Left lobe of liver (tissue), 2 donors: ENCODE measurements at regions not wholly inside any gene's neighbourhood (a gene's known extent, or its start where the extent isn't known, plus 50 kb on each side); places are given as distances from the start of the nearest gene placed in this dataset.
A peak's percentile ranks its signal among the peaks of the same experiment; 100 is the strongest.
"Not testable (repeated sequence)": the region's sequence is repeated elsewhere in the genome, so short reads cannot be mapped to it uniquely, and the experiment has no call there.

Experiments
- ATAC-seq: fragments of 200-7000 bp; cut with Tn5 transposase; one replicate; pipeline ENCODE4 v1.9.1; 2020; ENCODE audit warnings: mild to moderate bottlenecking, moderate library complexity
- DNase-seq: peaks from one replicate; pipeline ENCODE4 v3.0.0-alpha.2; 2020; ENCODE audit warnings: low spot score
- donor health status: DM: no; HTN: no; CAD: no; lungs with moderate emphysema.
- donor health status: DM: no; HTN: yes; CAD: no.

DNA sequence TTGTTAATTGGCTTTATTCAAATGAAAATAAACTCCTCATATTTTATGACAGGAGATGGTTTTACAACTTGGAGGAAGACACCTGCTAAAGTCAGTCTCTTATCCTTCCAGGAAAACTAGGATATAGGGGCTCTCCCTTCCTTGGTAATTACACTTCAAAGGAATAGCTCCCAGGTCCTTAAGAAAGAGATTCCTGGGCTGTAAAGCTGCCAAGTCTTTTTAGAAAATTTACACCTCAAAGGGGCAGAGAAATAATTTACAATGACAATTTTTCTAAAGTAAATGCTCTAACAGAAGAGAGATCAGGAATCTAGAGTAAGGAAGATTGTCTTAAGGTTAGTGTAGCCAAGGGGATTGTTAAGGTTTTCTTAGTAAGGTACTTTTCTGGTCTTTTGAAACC is 1359.0 kb downstream of the OLFM4 start:
- no peak for DNase-seq
- ATAC-seq: no peak

DNA sequence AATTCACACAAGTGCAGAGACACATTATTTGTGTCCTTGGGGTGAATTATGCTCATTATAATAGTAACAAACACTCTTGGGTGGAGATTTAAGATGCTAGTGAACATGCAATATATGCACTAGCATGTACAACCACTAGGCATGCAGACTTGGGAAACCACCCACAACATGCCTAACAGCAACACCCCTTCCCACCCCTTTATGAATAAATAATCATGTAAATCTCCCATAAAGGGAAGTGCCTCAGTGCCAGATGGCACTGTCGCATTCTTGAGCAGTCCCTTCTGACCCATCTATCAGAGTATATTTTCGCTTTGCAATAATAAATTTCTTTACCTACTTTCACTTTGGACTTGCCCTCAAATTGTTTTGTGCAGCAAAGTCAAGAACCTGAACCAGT is 1362.2 kb downstream of the OLFM4 start:
- no peak for ATAC-seq
- DNase-seq: no peak

DNA sequence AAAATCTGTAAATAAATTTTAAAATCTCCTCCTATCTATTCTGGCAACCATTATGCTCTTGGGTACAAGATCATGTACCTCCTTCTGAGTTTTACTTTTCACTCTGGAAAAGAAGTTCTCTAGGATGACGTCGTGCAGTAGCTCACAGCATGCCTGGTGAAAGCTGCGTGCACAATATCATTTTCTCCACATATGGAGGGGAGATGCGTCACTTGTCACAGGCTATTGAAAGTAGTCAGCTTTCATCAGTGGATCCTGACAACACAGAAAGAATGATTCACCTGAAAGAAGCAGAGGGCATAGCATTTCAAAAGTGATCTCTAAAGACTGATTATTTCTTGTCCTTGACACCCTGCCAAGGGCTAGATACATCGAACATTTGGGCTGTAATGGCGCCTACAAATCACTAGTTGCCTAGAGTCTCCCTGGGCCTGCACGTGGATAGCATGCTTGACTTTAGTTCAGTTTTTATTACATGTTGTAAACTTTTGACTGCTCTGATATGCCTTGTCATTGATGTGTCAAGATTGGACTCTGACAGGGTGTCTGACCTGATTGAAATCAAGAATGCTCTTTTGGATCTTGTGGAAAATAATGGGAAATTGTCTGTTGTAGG is 1365.6 kb downstream of the OLFM4 start:
- DNase-seq: no peak
- no peak for ATAC-seq

DNA sequence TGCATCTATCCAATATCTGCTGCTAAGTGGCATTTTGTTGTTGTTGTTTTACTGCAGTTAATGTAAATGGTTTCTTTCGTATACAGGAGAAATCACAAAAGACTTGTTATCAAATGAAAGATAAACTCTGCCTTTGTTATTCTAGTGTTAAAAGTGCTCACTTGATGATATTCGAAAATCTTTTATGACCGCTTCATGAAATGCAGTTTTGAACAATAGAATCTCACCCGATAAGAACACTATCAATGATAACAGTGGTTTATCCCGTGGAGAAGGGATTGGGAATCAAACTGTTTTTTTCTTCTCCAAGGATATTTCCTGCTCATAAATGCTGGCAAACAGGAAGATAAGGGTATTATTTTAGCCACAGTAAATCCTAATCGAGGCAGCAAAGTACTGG is 1366.3 kb downstream of the OLFM4 start:
- DNase-seq (no peak), ATAC-seq (no peak)

DNA sequence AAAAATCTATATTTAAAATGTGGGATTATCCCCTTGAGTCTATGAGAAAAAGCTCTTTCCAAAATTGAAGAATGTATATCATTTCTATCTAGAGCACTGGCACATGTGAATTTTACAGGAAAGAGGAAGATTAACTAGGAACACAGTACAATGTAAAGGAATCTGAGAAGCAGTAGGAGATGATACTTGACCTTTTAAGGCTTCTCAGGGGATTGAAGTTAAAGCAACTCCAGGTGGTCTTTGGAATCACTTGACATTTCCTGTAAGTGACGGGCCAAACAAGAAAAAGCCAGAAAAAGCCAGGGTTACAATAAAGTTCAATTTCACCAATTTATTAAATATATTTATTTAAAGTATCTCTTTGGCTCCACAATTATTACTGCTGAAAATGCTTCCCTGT is 1373.9 kb downstream of the OLFM4 start:
- ATAC-seq (no peak), DNase-seq (no peak)

DNA sequence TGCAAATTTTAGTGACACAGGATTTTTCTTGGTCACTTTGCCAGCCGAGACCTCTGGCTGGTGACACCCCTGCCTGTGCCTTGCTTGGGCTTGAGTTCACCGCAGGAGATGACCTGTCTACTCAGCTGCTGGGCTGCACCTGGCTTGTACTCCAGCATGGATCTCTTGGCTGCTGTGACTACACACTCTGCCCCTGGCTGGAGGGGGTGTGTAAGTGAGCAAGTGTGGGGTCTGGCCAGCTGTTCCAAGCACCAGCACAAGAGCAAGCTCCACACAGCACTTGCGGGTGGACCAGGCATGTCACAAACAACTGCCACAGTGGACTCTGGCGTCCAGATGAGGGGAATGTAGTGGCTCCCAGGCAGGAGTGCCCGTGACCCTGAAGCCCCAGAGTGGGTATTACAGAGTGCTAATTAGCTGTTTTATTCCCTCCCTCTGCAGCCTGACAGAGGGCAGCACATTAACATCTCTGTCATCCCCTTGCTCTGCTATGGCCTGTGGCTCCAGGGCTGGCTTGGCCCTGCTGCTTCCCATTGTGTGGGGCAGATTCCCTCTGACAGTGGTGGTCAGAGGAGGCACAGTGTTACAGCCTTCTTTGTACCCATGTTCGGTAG is 1387.2 kb downstream of the OLFM4 start:
- DNase-seq: no peak

DNA sequence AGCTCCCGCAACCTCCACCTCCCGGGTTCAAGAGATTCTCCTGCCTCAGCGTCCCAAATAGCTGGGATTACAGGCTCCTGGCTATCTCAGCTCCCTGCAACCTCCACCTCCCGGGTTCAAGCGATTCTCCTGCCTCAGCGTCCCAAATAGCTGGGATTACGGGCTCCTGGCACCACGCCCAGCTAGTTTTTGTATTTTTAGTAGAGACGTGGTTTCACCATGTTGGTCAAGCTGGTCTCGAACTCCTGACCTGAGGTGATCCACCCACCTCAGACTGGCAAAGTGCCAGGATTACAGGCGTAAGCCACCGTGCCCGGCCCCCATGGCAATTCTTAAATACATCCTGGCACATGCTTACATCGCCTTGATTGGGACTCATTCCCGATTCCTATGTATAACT is 1394.3 kb downstream of the OLFM4 start:
- not testable (repeated sequence) for ATAC-seq, DNase-seq

More for the DNA sequence above, 1387.2 kb downstream of the OLFM4 start:
- no peak for ATAC-seq

DNA sequence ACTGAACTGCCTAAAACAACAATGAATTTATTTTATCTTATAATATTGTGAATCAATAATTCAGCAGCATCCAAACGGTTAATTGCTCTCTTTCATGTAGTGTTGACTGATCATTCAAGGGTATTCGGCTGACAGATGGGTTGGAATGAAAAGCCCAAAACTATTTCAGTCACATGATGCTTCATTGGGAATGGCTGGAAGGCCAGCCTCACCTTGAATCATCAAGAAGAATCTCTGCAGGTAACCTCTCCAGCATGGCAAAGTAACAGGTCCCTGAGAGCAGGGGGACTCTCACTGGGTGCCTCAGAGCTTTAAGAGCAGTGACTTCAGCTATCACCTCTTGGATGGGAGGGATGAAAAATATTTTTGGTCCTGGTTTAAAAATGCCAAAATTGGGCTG is 1395.7 kb downstream of the OLFM4 start:
- ATAC-seq (no peak), DNase-seq (no peak)

DNA sequence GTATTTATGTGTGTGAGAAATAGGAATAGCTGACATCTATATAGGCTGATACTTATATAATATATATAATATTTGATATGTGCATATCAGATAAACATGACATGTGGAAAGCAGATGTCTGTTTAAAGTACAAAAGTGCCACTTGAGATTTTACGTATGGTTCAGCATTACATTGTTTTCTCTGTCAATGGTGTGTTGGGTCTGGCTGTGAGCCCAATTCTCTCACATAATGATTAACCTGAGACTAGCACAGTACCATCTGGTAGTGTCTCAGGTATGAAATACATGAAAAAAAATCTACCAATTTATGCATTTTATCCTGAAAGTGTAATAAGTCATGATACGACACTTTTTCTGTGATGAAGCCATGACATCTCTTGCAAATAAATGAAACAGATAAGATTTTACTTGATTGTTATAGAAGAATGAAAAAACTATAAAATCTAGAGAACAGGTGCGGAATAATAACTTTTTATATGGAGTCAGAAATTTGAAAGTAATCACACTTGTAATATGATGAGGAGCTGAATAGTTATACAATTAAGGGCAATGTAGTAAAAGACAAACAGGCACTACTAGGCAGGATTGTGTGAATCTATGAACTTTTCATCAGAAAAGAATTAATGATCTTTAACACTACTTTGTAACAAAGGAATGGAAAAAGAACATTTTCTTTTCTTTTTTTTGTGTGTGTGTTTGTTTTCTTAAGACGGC is 1405.0 kb downstream of the OLFM4 start:
- ATAC-seq (peak; percentile 74), DNase-seq (peak; percentile 46)

DNA sequence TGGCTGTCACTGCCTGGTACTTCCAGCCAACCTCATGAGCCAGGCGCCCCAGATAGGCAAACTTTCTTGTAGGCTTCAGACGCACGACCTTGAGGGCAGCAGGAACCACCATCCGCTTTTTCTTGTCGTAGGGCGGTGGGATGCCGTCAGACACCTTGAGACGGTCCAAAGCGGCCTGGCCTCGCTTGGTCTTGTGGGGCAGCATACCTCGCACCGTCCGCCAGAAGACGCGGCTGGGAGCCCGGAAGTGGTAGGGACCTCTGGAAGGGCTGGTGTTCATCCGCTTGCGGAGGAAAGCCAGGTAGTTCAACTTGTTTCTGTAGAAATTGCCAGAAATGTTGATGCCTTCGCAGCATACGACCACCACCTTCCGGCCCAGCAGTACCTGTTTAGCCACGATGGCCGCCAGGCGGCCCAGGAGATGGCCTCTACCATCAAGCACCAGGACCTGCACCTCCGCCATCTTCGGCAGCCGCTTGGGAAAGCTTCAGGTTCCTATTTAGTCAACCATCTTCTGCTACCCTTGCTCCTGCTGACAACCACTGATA is 1412.3 kb downstream of the OLFM4 start:
- ATAC-seq, DNase-seq: not testable (repeated sequence)

DNA sequence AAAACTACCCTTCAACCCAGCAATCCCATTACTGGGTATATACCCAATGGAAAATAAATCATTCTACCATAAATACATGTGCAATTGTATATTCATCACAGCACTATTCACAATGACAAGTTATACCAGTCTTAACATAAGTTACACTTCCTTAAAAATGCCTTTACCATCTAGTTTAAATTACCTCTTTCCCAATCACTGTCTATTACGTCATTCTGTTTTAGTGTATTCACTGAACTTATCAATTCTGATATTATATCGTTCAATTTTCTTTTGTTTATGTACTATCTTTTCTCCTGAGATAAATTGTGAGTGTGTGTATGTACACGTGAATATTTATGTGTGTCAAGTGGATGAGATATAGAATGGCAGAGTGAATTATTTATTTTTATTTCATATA is 1416.8 kb downstream of the OLFM4 start:
- no peak for DNase-seq
- ATAC-seq: no peak

DNA sequence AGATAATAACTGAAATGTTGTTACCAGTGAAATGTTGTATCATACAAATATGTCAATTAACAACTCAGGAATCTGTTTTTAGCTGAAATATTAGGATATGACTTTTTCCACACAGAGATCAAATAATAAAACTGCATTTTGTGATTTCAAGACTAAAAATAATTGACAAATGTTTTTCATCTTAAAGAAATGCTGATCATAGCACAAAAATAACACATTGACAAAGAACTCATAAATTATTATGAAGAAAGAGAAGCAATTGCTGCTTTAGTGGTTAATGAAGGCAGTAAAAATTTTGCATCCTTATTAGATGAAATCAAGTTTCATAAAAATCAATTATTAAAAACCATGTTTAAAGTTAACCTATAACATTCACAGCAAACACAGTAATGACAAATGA is 1417.3 kb downstream of the OLFM4 start:
- no peak for DNase-seq
- ATAC-seq: no peak

DNA sequence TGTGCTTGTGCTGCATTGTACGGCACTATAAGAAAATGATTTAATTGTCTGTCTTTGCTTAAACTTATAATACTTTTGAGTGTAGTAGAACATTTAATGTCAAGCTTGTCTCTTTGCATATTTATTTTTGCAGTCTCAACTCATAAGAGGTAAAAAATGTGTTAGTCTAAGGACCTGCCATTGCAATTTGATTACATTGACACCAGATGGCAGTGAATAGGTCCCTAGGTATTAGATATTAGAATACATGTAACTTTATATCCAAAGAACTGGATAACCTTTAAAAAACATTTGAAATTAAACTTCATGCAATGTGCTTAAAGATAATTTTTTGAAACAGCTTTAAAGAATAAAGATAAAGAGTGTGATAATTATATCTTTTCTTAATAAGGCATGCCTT is 1421.3 kb downstream of the OLFM4 start:
- no peak for DNase-seq
- ATAC-seq: no peak

DNA sequence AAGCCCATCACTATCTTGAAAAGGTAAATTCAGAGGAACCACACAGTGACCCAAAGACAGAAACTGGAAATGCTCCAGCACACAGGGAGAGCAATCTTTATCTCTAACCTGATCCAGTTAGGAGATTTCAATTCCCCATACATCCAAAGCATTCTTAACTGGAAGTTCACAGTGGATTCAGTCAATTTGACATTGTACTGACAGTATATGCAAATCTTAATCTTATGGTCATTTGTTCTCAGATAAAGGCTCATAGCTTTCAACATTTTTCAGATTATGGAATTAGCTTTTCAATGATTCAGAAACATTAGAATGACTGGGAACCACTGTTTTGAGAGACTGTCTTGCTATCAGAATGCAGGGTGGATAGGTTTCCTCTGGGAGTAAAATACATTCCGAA is 1455.6 kb downstream of the OLFM4 start:
- ATAC-seq: no peak
- DNase-seq: no peak

DNA sequence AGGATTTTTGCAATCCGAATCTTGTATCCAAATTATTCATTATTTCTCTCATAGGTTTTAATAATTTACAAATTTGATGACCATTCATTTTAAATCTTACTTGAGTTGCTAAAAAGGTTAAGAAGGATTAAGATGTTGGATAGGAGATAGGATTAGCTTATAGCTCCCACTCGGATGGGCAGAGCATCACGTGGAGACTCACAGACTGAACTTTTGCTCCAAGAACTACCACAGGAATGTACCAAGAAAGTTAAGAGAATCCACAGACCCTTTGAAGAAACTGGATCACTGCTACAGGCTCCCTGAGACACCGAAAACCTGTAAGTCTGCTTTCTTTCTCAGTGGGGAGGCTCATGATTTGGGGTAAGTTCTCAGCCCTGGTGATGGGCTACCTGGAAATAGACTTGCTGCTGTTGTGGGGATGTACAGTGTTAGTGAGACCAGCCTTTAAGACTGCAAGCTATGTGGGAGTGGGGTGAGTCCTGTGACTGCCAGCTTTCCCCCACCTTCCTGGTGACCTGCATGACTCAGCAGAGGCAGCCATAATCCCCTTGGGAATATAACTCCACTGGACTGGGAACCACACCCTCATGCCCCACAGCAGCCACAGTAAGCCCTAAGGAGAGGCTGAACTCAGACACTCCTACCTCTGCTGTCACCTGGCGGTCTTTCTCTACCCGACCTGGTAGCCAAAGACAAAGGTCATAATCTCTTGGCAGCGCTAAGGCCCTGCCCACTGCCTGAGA is 1458.0 kb downstream of the OLFM4 start:
- DNase-seq (no peak), ATAC-seq (no peak)

DNA sequence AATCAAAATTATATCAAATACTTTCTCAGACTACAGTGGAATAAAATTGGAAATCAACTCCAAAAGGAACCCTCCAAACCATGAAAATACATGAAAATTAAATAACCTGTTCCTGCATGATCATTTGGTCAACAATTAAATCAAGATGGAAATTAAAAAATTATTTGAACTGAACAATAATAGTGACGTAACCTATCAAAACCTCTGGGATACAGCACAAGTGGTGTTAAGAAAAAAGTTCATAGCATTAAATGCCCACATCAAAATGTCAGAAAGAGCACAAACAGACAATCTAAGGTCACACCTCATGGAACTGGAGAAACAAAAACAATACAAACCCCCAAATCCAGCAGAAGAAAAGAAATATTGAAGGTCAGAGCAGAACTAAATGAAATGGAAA is 1460.7 kb downstream of the OLFM4 start:
- DNase-seq: no peak
- ATAC-seq: no peak

DNA sequence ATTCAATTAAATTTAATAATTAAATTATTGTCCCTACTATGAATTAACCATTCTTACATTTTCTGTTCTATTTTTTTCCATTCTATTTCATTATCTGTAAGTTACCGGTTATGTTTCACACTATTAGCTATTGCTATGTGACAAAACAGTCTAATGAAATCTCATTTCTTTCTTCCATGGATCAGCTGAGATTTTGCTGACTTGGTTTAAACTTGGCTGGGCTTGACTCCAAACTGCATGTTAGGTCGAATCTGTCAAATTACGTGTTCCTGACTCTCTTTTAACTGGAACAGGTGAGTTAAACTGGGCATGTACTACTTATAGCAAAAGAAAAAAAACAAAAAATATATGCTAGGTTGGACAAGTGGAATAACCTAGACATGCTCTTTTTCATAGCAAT is 1464.4 kb downstream of the OLFM4 start:
- DNase-seq: no peak
- no peak for ATAC-seq

DNA sequence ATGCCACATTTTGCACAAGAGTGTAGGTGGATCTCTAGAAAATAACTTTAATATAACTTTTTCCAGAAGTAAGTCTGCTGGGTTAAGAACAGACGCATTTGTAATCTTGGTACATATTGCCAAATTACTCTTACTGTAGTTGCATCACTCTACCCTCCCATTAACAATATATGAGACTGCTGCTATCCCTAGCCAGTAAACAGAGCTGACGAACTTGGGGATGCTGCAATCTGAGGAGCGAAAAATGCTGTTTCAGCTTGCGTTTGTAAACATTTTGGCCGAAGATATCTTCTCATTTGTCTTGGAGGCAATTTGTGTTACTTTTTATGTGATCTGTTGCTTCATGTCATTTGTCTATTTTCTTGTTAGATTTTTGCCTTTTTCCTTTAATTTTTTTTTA is 1482.8 kb downstream of the OLFM4 start:
- ATAC-seq (no peak), DNase-seq (no peak)

DNA sequence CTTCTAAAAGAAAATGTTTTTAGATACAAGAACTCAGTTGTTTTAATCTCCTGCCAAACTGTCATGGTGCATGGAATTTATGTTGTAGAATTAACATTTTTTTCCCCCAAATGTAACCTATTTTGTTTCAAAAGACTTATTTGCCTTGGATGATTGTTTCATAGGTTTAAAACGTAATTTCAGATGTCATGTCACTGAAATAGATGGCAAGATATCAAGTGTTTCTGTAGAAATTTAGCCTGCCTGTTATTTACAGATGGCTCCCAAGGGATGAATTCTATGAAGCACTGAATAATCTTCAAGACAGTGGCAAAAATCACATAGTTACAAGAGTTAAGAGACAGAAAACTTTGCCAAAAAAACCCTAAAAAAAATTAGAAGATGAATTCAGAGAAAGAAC is 1484.6 kb downstream of the OLFM4 start:
- DNase-seq (no peak), ATAC-seq (no peak)

DNA sequence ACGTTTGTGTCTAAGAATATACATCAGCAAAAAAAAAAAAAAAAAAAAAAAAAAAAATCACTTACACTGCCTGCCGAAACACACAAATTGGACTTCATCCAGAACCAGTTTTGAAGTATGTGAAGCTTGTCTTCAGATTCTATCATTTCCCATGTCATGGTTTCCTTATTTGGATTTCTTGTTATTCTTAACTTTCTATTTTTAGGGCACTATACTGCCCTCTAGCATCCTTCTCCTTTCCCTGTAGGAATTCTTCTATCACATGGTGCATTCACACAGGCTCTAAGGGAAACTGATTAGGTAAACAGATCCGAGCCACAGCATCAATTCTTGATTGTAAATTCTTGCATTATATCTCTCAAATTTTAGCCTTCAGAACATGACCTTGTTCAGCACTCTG is 1507.5 kb downstream of the OLFM4 start:
- DNase-seq: no peak
- ATAC-seq: no peak

DNA sequence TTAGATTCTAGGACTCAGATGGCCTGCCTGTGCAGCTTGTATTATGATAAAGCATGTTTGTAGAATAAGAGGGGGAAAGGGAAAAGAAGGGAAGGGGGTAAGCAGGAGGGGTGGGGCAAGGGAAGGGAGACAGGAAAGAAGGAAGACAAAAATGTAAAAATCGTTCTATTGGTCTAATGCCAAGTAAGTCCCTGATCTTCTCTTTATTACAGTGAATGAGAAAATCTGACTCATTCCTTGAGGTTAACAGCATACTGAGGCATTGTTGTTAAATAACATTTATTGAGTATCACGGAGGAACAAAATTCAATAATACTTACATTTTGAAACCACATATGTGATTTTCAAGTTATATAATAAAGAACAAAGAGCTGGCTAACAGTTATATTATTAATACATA is 1534.7 kb downstream of the OLFM4 start:
- DNase-seq (no peak), ATAC-seq (no peak)
